Loucy (cell line): ENCODE measurements at regions not wholly inside any gene's neighbourhood (a gene's known extent, or its start where the extent isn't known, plus 50 kb on each side); places are given as distances from the start of the nearest gene placed in this dataset.

Experiments used
- H2AFZ ChIP-seq: fragments of 200-600 bp; sonication (generic); 2 replicates; pipeline ENCODE4 v1.6.0; 2016; ENCODE audit warnings: antibody characterized with exemption, mild to moderate bottlenecking, low read length, moderate library complexity
- H3F3A ChIP-seq: fragments of 200-600 bp; 2 replicates; pipeline ENCODE4 v1.6.0; 2016; ENCODE audit warnings: antibody characterized with exemption, low read depth, mild to moderate bottlenecking
- H3K27me3 ChIP-seq: fragments of 200-600 bp; sonication (generic); 2 replicates; pipeline ENCODE4 v1.6.1; 2014; ENCODE audit warnings: low read length, mild to moderate bottlenecking; ENCODE audit not compliant: insufficient read depth, poor library complexity, severe bottlenecking
- H3K36me3 ChIP-seq: fragments of 200-600 bp; sonication (generic); 2 replicates; pipeline ENCODE4 v1.6.1; 2016; ENCODE audit warnings: low read length; ENCODE audit not compliant: insufficient read depth
- H3K4me1 ChIP-seq: fragments of 200-600 bp; sonication (generic); 2 replicates; pipeline ENCODE4 v1.5.1; 2014; ENCODE audit warnings: low read length, mild to moderate bottlenecking; ENCODE audit not compliant: insufficient read depth, poor library complexity, severe bottlenecking
- H3K4me2 ChIP-seq: fragments of 200-600 bp; sonication (generic); 2 replicates; pipeline ENCODE4 v1.6.0; 2014; ENCODE audit warnings: antibody characterized with exemption, low read length, low read depth, mild to moderate bottlenecking; ENCODE audit not compliant: poor library complexity, severe bottlenecking
- H3K4me3 ChIP-seq: fragments of 200-600 bp; sonication (generic); 2 replicates; pipeline ENCODE4 v1.5.1; 2014; ENCODE audit warnings: low read length, mild to moderate bottlenecking, mixed read lengths; ENCODE audit not compliant: poor library complexity, severe bottlenecking
- H3K79me2 ChIP-seq: fragments of 200-600 bp; sonication (generic); 2 replicates; pipeline ENCODE4 v1.6.1; 2014; ENCODE audit warnings: low read length; ENCODE audit not compliant: insufficient read depth
- H3K9ac ChIP-seq: fragments of 200-600 bp; sonication (generic); 2 replicates; pipeline ENCODE4 v1.6.0; 2014; ENCODE audit warnings: mild to moderate bottlenecking, low read depth, low read length, moderate library complexity; ENCODE audit not compliant: poor library complexity, severe bottlenecking
- H3K9me2 ChIP-seq: fragments of 200-600 bp; sonication (generic); replicated peaks from 2 replicates; pipeline ENCODE4 v1.6.1; 2016; ENCODE audit warnings: low read depth, low read length, mixed read lengths
- H3K9me3 ChIP-seq: fragments of 200-600 bp; sonication (generic); 2 replicates; pipeline ENCODE4 v1.6.1; 2014; ENCODE audit warnings: mild to moderate bottlenecking, antibody characterized with exemption, low read length, low read depth; ENCODE audit not compliant: insufficient read depth
- H4K20me1 ChIP-seq: fragments of 200-600 bp; sonication (generic); 2 replicates; pipeline ENCODE4 v1.6.0; 2014; ENCODE audit warnings: antibody characterized with exemption, low read length, mild to moderate bottlenecking; ENCODE audit not compliant: insufficient read depth, poor library complexity, severe bottlenecking
- CTCF ChIP-seq: fragments of 200-600 bp; sonication (generic); conservative IDR thresholded peaks from 2 replicates; pipeline ENCODE4 v1.5.1; 2014; ENCODE audit warnings: mild to moderate bottlenecking, antibody characterized with exemption, low read length
- EZH2phosphoT487 ChIP-seq: fragments of 200-600 bp; IDR thresholded peaks from 2 replicates; pipeline ENCODE4 v1.6.1; 2018; ENCODE audit warnings: antibody characterized with exemption, mild to moderate bottlenecking, moderate library complexity, borderline replicate concordance

DNA sequence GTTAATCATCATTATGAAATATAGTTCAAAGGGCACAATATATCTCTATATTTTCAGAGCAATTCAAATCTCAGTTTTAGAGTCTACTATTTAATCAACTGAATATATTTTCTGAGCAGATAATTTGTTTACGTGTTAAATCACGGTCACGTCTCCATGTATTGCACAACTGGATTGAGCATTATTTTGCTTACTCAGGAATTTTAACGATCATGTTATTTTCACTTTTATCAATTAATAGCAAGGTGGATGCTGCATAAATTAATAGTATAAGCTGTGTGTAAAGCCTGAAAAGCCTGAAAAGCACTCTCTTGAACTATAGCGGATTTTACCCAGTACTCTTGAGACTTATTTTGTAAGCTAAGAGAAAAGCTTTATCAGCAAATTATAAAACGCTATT is 374.9 kb downstream of the MAGEB5 start:
- Histone ChIP-seq H3K9me3 (no peaks in the 10 kb centered on the region), H3K4me1 (no peaks in the 10 kb centered on the region), H3K79me2 (no peaks in the 10 kb centered on the region), H2AFZ (no peak overlapping the region), H3K36me3 (no peaks in the 10 kb centered on the region), H3F3A (no peaks in the 10 kb centered on the region), H3K9ac (no peak overlapping the region), H3K9me2 (no peaks in the 10 kb centered on the region), H3K4me3 (no peak overlapping the region), H3K4me2 (no peak overlapping the region), H3K27me3 (no peaks in the 10 kb centered on the region), H4K20me1 (no peaks in the 10 kb centered on the region)
- TF ChIP-seq EZH2phosphoT487 (no peak), CTCF (no peak)

DNA sequence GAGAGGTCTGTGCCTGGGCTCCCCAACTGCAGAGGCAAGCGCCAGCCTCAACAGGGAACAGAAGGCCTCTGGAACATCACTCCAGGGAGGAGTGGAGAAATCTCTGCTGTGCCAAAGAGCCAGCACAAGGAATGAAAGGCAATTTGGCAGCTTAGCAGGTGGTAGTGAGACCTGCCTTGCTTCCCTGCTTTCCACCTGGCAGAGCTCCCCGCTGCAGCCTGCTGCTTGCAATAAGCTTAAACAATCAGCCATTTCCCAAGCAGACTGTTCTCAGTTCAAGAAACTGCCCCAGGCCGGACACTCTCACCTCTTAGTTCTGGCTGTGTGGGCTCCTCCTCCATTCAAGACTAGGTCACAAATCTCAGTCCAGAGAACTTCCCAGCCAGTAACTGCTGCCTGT is 370.6 kb downstream of the MAGEB5 start:
- Histone ChIP-seq H3K4me3 (no peak overlapping the region), H2AFZ (no peak overlapping the region), H3K36me3 (no peaks in the 10 kb centered on the region), H3K9me3 (no peaks in the 10 kb centered on the region), H3K79me2 (no peaks in the 10 kb centered on the region), H3K9ac (no peak overlapping the region), H4K20me1 (no peaks in the 10 kb centered on the region), H3F3A (no peaks in the 10 kb centered on the region), H3K9me2 (no peaks in the 10 kb centered on the region), H3K27me3 (no peaks in the 10 kb centered on the region), H3K4me2 (no peak overlapping the region), H3K4me1 (no peaks in the 10 kb centered on the region)
- TF ChIP-seq EZH2phosphoT487 (no peak), CTCF (no peak)

DNA sequence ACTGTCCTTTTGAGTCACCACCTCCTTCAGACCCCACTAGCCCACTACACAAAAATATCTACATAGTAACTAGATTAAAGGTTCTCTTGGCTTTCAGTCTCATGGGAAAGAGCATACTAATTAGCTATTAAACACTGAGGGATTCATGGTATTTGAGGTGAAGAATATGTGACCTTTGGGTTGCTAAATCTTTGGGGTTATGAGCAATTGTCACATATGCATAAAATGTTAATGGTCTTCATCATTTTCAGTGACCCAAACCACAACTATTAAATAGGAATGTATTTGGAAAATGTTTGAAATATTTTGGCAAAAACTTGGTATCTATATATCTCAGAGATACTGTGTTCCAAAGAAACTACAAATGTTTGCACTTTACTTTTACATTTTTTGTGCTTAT is 365.1 kb downstream of the MAGEB5 start:
- Histone ChIP-seq H3K79me2 (no peaks in the 10 kb centered on the region), H2AFZ (no peak overlapping the region), H3K9me3 (no peaks in the 10 kb centered on the region), H3K4me1 (no peaks in the 10 kb centered on the region), H3F3A (no peaks in the 10 kb centered on the region), H4K20me1 (no peaks in the 10 kb centered on the region), H3K4me3 (no peak overlapping the region), H3K27me3 (no peaks in the 10 kb centered on the region), H3K9ac (no peak overlapping the region), H3K4me2 (no peak overlapping the region), H3K9me2 (no peaks in the 10 kb centered on the region), H3K36me3 (no peaks in the 10 kb centered on the region)
- TF ChIP-seq EZH2phosphoT487 (no peak), CTCF (no peak)
